ENCODE measurements at regions not wholly inside any gene's neighbourhood (a gene's known extent, or its start where the extent isn't known, plus 50 kb on each side); places are given as distances from the start of the nearest gene placed in this dataset.
A peak's percentile ranks its signal among the peaks of the same experiment; 100 is the strongest.

GRCh38 chr5:120771202-120771601 is 307.1 kb downstream of the PRR16 start:
- CTCF ChIA-PET, result interaction anchor here (0.6 kb wide), 1 partner anchor 1179 kb away, joined by 3 read pairs; no protein-coding TSS in a partner anchor
- H3K4me3 ChIP-seq (ENCODE audit: low read depth, low read length), result no peak overlapping the region
- no peak overlapping the region for H3K27ac ChIP-seq (ENCODE audit: extremely low read depth, low read depth, low read length)
- no peaks in the 10 kb centered on the region for H3K9me3 ChIP-seq (ENCODE audit: control insufficient read depth, insufficient read depth, low read depth, low read length)
- H3K36me3 ChIP-seq (ENCODE audit: control insufficient read depth in 2 of 2, insufficient read depth in 1 of 2, low read length in 2 of 2), result no peaks in the 10 kb centered on the region
- TF ChIP-seq ZFP3 (tag by site-specific recombination; IDR thresholded peaks at IDR 0.05; ENCODE audit: low read depth) (no peak), ZFP37 (tag by site-specific recombination; IDR thresholded peaks at IDR 0.05) (no peak), ZNF324 (tag by site-specific recombination; IDR thresholded peaks at IDR 0.05) (no peak), WT1 (tag by site-specific recombination; IDR thresholded peaks at IDR 0.05) (no peak)
- TF ChIP-seq, protein P1, sequence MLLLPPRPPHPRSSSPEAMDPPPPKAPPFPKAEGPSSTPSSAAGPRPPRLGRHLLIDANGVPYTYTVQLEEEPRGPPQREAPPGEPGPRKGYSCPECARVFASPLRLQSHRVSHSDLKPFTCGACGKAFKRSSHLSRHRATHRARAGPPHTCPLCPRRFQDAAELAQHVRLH (tag by site-specific recombination; IDR thresholded peaks at IDR 0.05), result no peak
- H3K4me1 ChIP-seq (ENCODE audit: control insufficient read depth, insufficient read depth, low read length), result no peaks in the 10 kb centered on the region
- POLR2A ChIA-PET, result no interaction called here

DNA sequence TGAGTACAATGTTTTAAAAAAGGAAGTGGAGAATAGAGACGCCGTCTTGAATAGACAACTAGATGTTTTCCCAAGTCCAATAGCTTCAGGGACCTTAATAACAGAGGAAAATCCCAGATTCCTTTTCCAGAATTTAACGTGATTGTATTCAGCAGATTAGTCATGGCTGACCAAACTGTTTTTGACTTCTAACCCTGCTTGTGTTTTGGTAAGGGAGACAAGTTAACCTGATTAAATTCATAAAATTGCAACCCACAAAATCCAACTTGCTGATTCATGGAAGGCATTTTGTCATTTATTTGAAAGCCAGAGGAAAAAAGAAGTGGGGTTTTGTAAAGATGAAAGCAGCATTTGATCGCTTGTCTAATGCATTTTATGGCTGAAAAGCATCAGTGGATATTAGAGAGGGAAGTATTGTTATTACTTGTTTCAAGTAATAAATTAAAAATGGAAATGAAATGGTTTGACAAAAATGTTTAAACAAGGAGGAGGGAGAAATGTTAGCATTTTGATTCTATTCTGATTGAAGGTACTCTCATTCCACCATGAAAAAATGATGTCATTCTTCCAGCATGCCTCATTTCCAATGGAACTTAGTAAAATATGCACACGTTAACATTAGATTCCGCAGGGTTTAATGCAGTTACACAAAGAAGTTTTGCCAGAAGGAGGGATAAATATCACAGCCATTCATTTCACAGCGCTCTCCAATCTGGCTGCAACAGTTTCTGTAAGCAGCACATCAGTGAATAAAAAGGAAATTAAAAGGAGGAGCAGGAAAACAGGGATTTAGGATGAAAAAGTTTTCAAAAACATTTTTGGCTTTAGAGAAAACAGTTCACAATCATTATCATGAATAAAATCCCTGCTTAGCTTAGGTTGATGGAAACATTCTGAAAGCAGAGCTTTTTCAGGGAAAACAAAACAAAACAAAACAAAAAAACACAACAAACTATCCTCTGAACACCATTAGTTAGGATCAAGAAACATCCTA is 314.7 kb downstream of the PRR16 start:
- no peaks in the 10 kb centered on the region for H3K36me3 ChIP-seq (ENCODE audit: control insufficient read depth in 2 of 2, insufficient read depth in 1 of 2, low read length in 2 of 2)
- POLR2A ChIA-PET, result no interaction called here
- TF ChIP-seq ZNF311 (tag by site-specific recombination; IDR thresholded peaks at IDR 0.05; ENCODE audit: borderline replicate concordance) (no peak), ZNF654 (tag by site-specific recombination; IDR thresholded peaks at IDR 0.05; ENCODE audit: low read depth) (no peak), ZNF623 (tag by site-specific recombination; IDR thresholded peaks at IDR 0.05) (no peak), ZNF324 (tag by site-specific recombination; IDR thresholded peaks at IDR 0.05) (no peak), ZSCAN16 (tag by site-specific recombination; IDR thresholded peaks at IDR 0.05) (no peak), ZNF24 (tag by site-specific recombination; IDR thresholded peaks at IDR 0.05) (no peak)
- TF ChIP-seq, protein P2, sequence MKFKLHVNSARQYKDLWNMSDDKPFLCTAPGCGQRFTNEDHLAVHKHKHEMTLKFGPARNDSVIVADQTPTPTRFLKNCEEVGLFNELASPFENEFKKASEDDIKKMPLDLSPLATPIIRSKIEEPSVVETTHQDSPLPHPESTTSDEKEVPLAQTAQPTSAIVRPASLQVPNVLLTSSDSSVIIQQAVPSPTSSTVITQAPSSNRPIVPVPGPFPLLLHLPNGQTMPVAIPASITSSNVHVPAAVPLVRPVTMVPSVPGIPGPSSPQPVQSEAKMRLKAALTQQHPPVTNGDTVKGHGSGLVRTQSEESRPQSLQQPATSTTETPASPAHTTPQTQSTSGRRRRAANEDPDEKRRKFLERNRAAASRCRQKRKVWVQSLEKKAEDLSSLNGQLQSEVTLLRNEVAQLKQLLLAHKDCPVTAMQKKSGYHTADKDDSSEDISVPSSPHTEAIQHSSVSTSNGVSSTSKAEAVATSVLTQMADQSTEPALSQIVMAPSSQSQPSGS (tag by site-specific recombination; IDR thresholded peaks at IDR 0.05; ENCODE audit: low read depth), result 0 out of 2 replicates have a peak, but pooled peaks have one; percentile 6
- CTCF ChIA-PET, result no interaction called here
- no peaks in the 10 kb centered on the region for H3K4me1 ChIP-seq (ENCODE audit: control insufficient read depth, insufficient read depth, low read length)
- no peak overlapping the region for H3K27ac ChIP-seq (ENCODE audit: extremely low read depth, low read depth, low read length)
- H3K4me3 ChIP-seq (ENCODE audit: low read depth, low read length), result no peak overlapping the region
- no peaks in the 10 kb centered on the region for H3K9me3 ChIP-seq (ENCODE audit: control insufficient read depth, insufficient read depth, low read depth, low read length)

GRCh38 chr5:120779674-120780073 is 315.6 kb downstream of the PRR16 start:
- no peaks in the 10 kb centered on the region for H3K9me3 ChIP-seq (ENCODE audit: control insufficient read depth, insufficient read depth, low read depth, low read length)
- POLR2A ChIA-PET, result no interaction called here
- H3K27ac ChIP-seq (ENCODE audit: extremely low read depth, low read depth, low read length), result no peak overlapping the region
- CTCF ChIA-PET, result no interaction called here
- no peaks in the 10 kb centered on the region for H3K4me1 ChIP-seq (ENCODE audit: control insufficient read depth, insufficient read depth, low read length)
- TF ChIP-seq ZNF843 (tag by site-specific recombination; IDR thresholded peaks at IDR 0.05), result no peak
- H3K4me3 ChIP-seq (ENCODE audit: low read depth, low read length), result no peak overlapping the region
- no peaks in the 10 kb centered on the region for H3K36me3 ChIP-seq (ENCODE audit: control insufficient read depth in 2 of 2, insufficient read depth in 1 of 2, low read length in 2 of 2)

DNA sequence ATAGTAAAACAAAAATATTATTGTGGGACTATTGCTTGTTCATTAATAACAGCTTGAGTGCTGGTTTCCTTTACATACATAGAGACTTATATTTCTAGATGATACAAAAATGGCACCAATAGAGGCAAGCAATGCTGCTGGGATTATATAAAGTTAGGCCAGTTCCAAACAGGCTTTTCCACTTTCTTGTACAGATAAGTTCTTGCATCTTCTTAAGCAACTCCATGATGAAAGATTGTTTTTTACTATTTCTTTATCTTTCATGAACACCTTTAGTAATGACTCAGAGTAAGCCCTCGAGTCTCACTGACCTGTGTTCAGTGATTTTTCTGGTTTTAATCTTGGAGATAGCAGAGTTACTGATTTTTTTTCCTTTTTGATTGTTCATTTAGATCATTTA is 324.4 kb downstream of the PRR16 start:
- Histone ChIP-seq H3K36me3 (ENCODE audit: control insufficient read depth in 2 of 2, insufficient read depth in 1 of 2, low read length in 2 of 2) (no peaks in the 10 kb centered on the region), H3K9me3 (ENCODE audit: control insufficient read depth, insufficient read depth, low read depth, low read length) (no peaks in the 10 kb centered on the region), H3K4me3 (ENCODE audit: low read depth, low read length) (no peak overlapping the region), H3K27ac (ENCODE audit: extremely low read depth, low read depth, low read length) (no peak overlapping the region), H3K4me1 (ENCODE audit: control insufficient read depth, insufficient read depth, low read length) (no peaks in the 10 kb centered on the region)
- ChIA-PET CTCF (no interaction called here), POLR2A (no interaction called here)
- no peak for TF ChIP-seq IKZF3 (tag by site-specific recombination; IDR thresholded peaks at IDR 0.05)
- TF ChIP-seq ZFHX2 (tag by site-specific recombination; conservative IDR thresholded peaks at IDR 0.05), result no peak
- TF ChIP-seq ZNF398 (tag by site-specific recombination; IDR thresholded peaks at IDR 0.05), result no peak
- no peak for TF ChIP-seq ZNF404 (tag by site-specific recombination; IDR thresholded peaks at IDR 0.05)
- TF ChIP-seq ZNF792 (tag by site-specific recombination; IDR thresholded peaks at IDR 0.05), result no peak
- no peak for TF ChIP-seq ZNF521 (tag by site-specific recombination; IDR thresholded peaks at IDR 0.05)
- no peak for TF ChIP-seq YY1 (tag by site-specific recombination; IDR thresholded peaks at IDR 0.05)
- no peak for TF ChIP-seq ZBTB44 (tag by site-specific recombination; IDR thresholded peaks at IDR 0.05)
- no peak for TF ChIP-seq ZNF707 (tag by site-specific recombination; IDR thresholded peaks at IDR 0.05)
- no peak for TF ChIP-seq ZNF777 (tag by site-specific recombination; IDR thresholded peaks at IDR 0.05; ENCODE audit: borderline replicate concordance)
